Uterus (tissue), 3 donors: ENCODE measurements at regions not wholly inside any gene's neighbourhood (a gene's known extent, or its start where the extent isn't known, plus 50 kb on each side); places are given as distances from the start of the nearest gene placed in this dataset.

Source experiments
- DNase-seq, 2 donors: peaks; one replicate each; pipeline ENCODE4 v3.0.0-alpha.2; 2019 to 2020
- H3K27ac ChIP-seq, 2 donors: fragments of 200-600 bp; sonication (generic); 1 replicate in 1 of 2; 2 replicates in 1 of 2; pipeline ENCODE4 v1.5.1; 2016 to 2018
- H3K27me3 ChIP-seq, 2 donors: fragments of 200-600 bp; sonication (generic); one replicate each; pipeline ENCODE4 v1.5.1; 2018 to 2019; ENCODE audit warnings: control low read depth in 1 of 2
- H3K36me3 ChIP-seq, 2 donors: fragments of 200-600 bp; sonication (generic); one replicate each; pipeline ENCODE4 v1.5.1; 2019; ENCODE audit warnings: control low read depth in 1 of 2
- H3K4me1 ChIP-seq, 2 donors: fragments of 200-600 bp; sonication (generic); one replicate each; pipeline ENCODE4 v1.5.1; 2018 to 2019; ENCODE audit warnings: control low read depth in 1 of 2
- H3K4me3 ChIP-seq, 2 donors: fragments of 200-600 bp; sonication (generic); 1 replicate in 1 of 2; 2 replicates in 1 of 2; pipeline ENCODE4 v1.5.1; 2018 to 2019; ENCODE audit warnings: mild to moderate bottlenecking in 1 of 2
- H3K9me3 ChIP-seq, 2 donors: fragments of 200-600 bp; sonication (generic); one replicate each; pipeline ENCODE4 v1.5.1; 2019; ENCODE audit warnings: control low read depth in 1 of 2
- CTCF ChIP-seq, 4 experiments: fragments of 200-600 bp in 2 of 4; fragments of 450-650 bp in 2 of 4; sonication (generic) in 2 of 4; IDR thresholded peaks; one replicate each; pipeline ENCODE4 v1.5.1; 2016 to 2019; ENCODE audit warnings: antibody characterized with exemption in 4 of 4, mild to moderate bottlenecking in 2 of 4, moderate library complexity in 1 of 4
- POLR2A ChIP-seq, 2 donors: fragments of 450-650 bp; IDR thresholded peaks; one replicate each; pipeline ENCODE4 v1.6.1; 2016; ENCODE audit warnings: antibody characterized with exemption in 2 of 2, mild to moderate bottlenecking in 1 of 2, moderate library complexity in 1 of 2
- intact Hi-C: fragments of 100-400 bp; cut with DNase I; formaldehyde crosslinking; loops from one replicate; pipeline ENCODE4 v1.15.1; 2023; ENCODE audit warnings: low total_unique reads
- donor health status: DM: yes; HTN: yes; CAD: no.

- intact Hi-C loops: no loop called here
- no peak for DNase-seq
- no peaks in the 10 kb centered on the region for H3K27me3 ChIP-seq
These were observed 561.2 kb upstream of the SALL3 start for GRCh38 chr18:78418379-78418778.

GRCh38 chr18:78419171-78419570, 560.4 kb upstream of the SALL3 start:
- H3K9me3 ChIP-seq: no peaks in the 10 kb centered on the region
- TF ChIP-seq CTCF (IDR thresholded peaks at IDR 0.05) (no peak), POLR2A (IDR thresholded peaks at IDR 0.05) (no peak)
- H3K27me3 ChIP-seq: no peaks in the 10 kb centered on the region
- DNase-seq: no peak
- H3K36me3 ChIP-seq: no peaks in the 10 kb centered on the region
- intact Hi-C loops: no loop called here
- no peaks in the 10 kb centered on the region for H3K4me1 ChIP-seq
- no peak overlapping the region for H3K4me3 ChIP-seq
- no peak overlapping the region for H3K27ac ChIP-seq

More at GRCh38 chr18:78418379-78418778, 561.2 kb upstream of the SALL3 start:
- no peaks in the 10 kb centered on the region for H3K4me1 ChIP-seq
- no peak overlapping the region for H3K4me3 ChIP-seq
- no peaks in the 10 kb centered on the region for H3K36me3 ChIP-seq
- H3K9me3 ChIP-seq: no peaks in the 10 kb centered on the region
- TF ChIP-seq POLR2A (IDR thresholded peaks at IDR 0.05) (no peak), CTCF (IDR thresholded peaks at IDR 0.05) (no peak)
- no peak overlapping the region for H3K27ac ChIP-seq

GRCh38 chr18:78420116-78420515, 559.5 kb upstream of the SALL3 start:
- Histone ChIP-seq H3K27ac (no peak overlapping the region), H3K36me3 (no peaks in the 10 kb centered on the region), H3K27me3 (no peaks in the 10 kb centered on the region), H3K4me3 (no peak overlapping the region), H3K9me3 (no peaks in the 10 kb centered on the region), H3K4me1 (no peaks in the 10 kb centered on the region)
- DNase-seq: no peak
- TF ChIP-seq CTCF (IDR thresholded peaks at IDR 0.05) (no peak), POLR2A (IDR thresholded peaks at IDR 0.05) (no peak)
- intact Hi-C loops: no loop called here

- TF ChIP-seq CTCF (IDR thresholded peaks at IDR 0.05): no peak
- no peak for TF ChIP-seq POLR2A (IDR thresholded peaks at IDR 0.05)
- no peak overlapping the region for H3K4me3 ChIP-seq
- no peaks in the 10 kb centered on the region for H3K27me3 ChIP-seq
- no peaks in the 10 kb centered on the region for H3K9me3 ChIP-seq
- DNase-seq: no peak
- H3K4me1 ChIP-seq: no peaks in the 10 kb centered on the region
- intact Hi-C loops: no loop called here
- H3K27ac ChIP-seq: no peak overlapping the region
- H3K36me3 ChIP-seq: no peaks in the 10 kb centered on the region
These were observed 558.2 kb upstream of the SALL3 start for GRCh38 chr18:78421392-78421791.

DNA sequence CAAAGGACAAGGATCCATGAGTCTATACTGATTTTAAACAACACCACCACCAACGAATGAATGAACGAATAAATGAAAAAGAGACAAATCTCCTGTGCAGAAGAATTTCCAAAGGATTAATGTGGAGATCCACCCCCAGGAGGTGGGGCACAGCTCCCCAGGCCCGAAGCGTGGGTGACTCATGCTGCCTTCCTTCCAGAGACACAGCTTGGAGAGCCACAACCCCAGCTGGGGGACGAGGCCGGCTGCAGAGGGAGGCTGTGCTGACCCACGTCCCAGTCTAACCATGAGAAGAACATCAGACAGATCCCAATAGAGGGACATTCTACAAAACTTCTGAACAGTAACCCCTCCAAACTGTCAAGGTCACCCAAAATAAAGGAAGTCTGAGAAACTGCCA, 557.3 kb upstream of the SALL3 start:
- no peaks in the 10 kb centered on the region for H3K36me3 ChIP-seq
- no peaks in the 10 kb centered on the region for H3K27me3 ChIP-seq
- no peak for TF ChIP-seq CTCF (IDR thresholded peaks at IDR 0.05)
- no peak overlapping the region for H3K27ac ChIP-seq
- intact Hi-C loops: no loop called here
- no peaks in the 10 kb centered on the region for H3K4me1 ChIP-seq
- no peak overlapping the region for H3K4me3 ChIP-seq
- DNase-seq: no peak
- no peaks in the 10 kb centered on the region for H3K9me3 ChIP-seq
